Fibroblast of lung (primary cell): ENCODE measurements at regions not wholly inside any gene's neighbourhood (a gene's known extent, or its start where the extent isn't known, plus 50 kb on each side); places are given as distances from the start of the nearest gene placed in this dataset.

Experiments used
- CTCF ChIP-seq, 2 donors: IDR thresholded peaks in 1 of 2; conservative IDR thresholded peaks in 1 of 2; 1 replicate in 1 of 2; 2 replicates in 1 of 2; pipeline ENCODE4 v1.5.1; 2011 to 2012; ENCODE audit warnings: low read length in 2 of 2, control low read depth in 1 of 2, inconsistent platforms in 1 of 2, low read depth in 1 of 2, mild to moderate bottlenecking in 1 of 2
- EZH2 ChIP-seq: IDR thresholded peaks from 2 replicates; pipeline ENCODE4 v1.5.1; 2012; ENCODE audit warnings: low read length, control low read depth, mild to moderate bottlenecking; ENCODE audit errors: missing control alignments

- TF ChIP-seq CTCF (conservative IDR thresholded peaks at IDR 0.05 in 1 of 2, IDR thresholded peaks at IDR 0.05 in 1 of 2; ENCODE audit: low read depth in 1 of 2, low read length in 2 of 2): no peak
- TF ChIP-seq EZH2: no peak
Measured at GRCh38 chr17:63362115-63362514, 84.0 kb downstream of the CYB561 start.
